ENCODE measurements at regions not wholly inside any gene's neighbourhood (a gene's known extent, or its start where the extent isn't known, plus 50 kb on each side); places are given as distances from the start of the nearest gene placed in this dataset.

DNA sequence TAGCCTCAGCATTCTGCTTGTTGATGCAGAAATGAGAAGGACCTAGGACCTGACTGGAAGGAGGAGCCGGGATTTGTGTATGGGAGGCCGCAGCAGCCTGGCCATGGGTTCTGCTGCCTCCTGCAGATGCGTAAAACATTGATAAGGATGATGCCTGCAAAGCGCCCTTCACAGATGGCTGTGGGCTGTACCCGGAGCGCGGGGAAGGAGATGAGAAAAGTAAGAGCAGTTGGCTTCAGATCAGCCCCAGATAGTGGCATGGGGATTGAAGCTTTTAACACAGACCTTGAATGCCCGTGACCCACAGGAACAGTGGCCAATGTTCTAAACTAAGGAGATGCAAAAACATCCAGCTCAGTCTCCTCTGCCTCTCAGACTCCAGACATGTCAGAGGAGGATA is 136.4 kb upstream of the KCNG1 start:
- DNase-seq (ENCODE audit: low read depth), result no peak

DNA sequence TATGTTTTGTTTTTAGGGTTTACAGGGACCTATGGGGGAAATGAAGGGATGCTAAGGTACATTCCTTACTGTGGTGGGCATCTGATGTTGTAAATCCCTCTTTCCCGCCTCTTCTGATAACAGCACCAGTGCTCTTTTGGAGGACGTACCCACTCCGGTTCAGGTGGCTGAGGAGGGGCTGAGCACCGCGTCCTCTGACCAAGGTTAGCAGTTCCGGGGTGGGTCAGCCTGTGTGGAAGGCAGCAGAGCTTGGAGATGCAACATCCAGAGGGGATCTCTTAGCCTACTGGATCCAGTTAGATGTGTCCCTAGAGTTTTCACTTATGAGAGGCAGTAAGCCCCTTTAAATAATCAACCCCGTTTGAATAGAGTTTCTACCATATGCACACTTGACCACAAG is 135.3 kb upstream of the KCNG1 start:
- no peak for DNase-seq (ENCODE audit: low read depth)

DNA sequence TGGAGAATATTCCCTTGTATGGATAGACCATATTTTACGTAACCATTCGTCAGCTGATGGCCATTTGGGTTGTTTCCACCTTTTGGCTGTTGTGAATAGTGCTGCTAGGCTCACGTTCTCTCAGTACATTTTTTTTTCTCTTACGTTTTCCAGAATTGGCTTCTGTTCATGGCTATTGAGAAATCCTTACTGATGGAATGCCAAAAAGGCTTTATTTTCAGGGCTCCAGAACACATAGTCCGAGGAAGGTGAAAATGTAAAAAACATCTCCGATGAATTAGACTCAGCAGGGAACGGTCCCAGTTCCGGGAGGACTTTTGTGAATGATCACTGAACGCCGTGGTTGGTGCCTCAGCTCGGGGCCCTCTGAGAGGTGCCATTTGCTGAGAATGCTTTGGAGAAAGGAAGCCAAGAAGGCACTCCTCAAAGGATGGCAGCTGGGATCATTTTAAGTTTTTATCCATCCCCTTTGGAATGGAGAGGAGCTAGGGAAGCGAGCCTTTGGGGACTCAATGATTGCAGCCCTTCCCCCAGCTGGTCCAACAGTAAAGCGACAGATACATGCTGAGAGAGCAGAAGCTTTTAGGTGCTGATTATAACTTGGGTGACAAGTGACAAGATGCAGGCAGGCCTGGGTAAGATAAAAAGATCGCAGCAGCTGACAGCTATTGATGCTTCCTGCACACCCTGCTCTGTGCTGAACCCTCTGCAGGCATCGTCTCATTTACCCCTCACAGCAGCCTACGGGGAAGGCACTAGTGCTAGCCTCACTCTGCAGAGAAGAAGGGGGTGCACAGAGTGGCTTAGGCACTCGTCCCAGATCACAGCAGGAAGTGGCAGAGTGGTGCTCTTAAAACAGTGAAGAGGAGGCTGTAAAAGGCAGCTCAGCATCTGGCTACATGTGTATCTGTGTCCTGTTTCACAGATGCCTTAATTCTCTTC is 133.4 kb upstream of the KCNG1 start:
- peak; percentile 20 for DNase-seq (ENCODE audit: low read depth)

DNA sequence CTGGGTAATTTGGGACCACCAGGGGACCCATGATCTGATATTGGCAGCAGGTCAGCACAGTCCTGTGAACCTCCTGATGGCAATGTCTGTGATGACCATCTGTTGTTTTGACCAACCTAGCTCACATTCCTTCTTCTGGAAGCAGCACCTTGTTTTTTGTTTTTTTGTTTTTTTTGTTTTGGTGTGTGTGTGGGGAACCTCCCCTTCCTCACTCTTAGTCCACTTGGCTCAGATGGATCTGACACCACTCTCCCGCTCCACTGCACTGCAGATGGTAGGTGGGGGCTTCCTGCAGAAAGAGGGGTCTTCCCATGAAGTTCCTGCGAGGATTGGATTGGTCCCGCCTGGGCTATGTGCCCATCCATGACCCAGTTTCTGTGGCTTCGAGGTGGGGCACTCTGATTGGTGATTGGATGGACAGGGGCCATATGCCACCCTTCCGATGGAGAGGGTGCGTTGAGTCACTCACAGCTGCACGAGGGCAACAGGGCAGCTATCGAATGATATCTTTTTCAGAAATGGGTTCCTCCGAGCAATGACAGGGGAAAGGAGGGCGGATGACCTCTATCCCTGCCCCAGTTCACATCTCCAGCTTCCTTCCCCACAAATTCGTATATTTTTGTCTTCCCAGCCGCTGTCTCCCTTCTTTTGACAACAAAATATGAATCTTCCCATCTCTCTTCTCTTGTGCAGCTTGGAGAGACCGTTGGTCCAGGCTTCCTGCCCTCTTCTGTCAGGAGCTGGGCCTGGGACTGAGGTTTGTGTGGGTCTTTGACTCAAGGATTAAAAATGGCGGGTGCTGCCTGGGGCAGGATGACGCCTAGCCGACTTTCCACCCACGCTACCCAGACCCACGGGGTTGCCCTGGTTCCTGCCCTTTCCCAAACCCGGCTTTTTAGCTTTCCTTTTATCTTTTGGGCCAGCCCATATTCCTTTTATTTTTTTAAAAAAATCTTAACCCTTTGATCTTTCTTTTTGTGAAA is 132.1 kb upstream of the KCNG1 start:
- no peak for DNase-seq (ENCODE audit: low read depth)

DNA sequence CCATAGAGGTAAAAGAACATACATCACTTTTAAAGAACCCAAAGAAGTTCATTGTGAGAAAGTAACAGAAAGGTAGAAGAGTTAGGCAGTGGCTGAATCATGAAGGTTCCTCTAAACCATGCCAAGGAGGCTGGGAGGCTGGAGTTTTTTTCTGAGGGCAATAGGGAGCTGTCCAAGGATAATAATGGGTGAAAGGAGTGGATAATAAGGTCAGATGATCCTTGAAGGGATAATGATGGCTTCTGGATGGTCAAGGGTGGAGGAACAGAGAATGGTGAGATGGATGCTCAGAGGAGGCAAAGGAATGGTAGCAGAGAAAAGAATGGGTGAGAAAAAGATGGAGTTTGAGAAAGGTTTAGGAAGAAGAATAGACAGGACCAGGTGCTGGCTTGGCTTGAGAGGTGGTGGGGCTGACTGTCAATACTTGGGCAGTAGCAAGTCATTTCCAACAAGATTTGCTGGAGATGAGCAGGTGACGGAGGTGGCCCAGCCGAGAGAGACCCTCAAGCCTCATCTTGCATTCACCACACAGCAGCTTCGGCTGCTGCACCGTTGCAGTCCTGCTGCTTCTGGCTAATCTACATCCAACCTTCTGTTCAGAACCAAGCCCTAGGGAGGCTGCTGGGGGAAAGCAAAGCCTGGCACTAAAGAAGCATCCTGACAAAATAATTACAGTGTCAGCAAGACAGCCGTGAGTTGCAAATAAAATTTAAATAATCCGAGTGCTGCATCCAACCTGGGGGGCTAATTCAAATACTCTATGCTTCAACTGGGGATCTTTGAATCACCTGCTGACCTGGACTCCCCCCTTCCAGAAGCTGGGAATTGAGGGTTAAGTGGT is 131.2 kb upstream of the KCNG1 start:
- DNase-seq (ENCODE audit: low read depth), result no peak

DNA sequence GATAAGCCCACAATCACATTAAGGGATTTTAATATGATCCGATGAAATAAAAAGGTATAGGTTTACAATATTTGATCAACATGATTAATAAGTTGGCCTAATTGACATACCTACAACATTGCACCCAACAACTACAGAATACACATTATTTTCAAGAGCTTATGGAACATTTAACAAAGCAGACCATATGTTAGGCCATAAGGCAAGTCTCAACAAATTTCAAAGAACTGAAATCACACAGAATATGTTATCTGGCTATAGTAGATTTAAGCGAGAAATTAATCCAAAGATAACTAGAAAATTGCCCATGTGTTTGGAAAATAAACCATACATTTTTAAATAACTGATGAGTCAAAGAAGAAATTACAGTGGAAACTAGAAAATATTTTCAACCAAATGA is 126.0 kb upstream of the KCNG1 start:
- DNase-seq (ENCODE audit: low read depth), result no peak

DNA sequence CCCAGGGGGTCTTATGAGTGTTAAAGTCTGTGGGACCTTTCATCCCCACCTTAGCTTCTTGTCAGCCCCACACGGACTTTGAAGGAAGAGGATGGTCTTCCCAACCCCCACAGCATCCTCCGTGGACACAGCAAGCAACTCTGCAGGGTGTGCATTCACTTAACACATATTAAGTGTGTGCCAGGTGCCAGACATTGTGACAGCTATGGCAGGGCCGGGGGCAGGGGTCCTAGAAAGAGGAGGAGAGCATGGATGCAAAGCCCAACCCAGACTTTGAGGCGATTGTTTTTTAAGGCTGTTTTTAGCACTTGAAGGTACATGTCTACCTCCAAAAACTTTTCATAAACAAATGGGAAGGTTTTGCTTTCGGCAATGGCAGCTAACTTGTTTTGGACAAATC is 121.6 kb upstream of the KCNG1 start:
- no peak for DNase-seq (ENCODE audit: low read depth)

DNA sequence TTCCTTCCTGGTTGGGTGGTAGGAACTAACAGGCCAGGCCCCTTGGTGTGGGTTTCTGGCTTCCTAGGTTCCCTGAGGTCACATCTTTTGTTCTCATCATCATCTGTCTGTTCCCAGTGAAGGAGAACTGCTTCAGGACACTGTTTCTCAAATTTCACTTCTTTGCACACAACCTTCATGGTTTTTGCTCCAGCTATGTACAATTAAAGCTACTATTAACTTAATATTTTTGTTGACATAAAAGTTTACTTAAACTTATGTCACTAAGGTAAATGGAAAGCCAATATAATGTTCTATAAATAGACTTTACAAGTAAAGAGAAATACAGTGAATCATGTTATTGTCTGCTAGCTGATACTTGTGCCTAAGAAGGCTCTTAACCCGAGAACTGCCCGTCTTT is 120.7 kb upstream of the KCNG1 start:
- DNase-seq (ENCODE audit: low read depth), result no peak

DNA sequence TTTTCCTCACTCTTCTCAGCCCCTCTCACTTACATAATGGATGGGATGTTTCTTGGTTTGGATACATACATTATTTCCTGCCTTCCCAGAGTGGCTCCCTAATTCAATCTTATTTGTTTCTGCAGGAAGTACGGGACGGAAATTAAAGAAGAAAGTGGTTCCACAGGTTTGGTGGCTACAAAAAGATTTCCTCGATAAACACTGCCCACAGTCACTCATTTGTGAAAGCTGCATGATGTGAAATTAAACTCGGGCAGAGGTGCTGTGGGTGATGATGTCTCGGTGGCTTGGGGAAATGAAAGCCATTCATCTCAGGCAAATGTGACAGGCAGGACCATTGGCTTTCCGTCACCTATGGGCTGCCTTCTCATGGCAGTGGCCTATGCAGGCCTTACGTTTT is 119.5 kb upstream of the KCNG1 start:
- no peak for DNase-seq (ENCODE audit: low read depth)

DNA sequence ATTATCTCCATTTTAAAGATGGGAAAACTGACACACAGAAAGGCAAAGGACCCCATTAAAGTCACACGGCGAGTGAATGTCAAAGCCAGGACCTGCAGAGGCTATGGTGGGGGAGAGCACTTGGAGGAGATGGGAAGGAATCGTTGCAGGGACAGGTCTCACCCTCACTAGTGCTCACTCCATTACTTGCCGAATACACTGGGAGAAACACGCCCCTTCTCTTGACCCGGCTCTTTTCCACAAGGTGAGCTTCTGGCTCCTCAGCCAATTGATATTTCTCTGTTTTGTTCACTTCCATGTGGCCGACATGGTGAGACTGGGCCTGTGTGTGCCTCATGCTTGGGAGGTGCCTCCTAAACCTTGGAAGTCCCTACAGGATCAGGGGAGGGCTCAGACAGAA is 117.8 kb upstream of the KCNG1 start:
- no peak for DNase-seq (ENCODE audit: low read depth)

DNA sequence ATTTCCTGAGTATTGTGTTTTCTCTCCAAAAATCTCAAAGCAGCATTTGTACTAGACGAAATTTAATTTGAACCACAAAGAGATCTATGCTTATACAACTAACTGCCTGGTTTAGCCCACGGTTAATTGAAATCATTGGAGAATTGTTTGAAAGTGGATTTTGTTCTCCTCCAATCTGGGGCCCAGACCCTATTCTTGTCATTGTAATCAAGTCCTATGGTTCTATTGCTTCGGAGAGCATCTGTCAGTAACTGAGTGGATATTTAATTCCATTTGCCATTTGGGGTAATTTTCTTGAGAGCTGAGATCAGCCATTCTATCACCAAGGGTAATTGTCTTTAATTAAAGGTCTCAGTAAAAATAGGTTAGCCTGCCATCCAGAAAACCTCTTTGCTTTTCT is 117.0 kb upstream of the KCNG1 start:
- no peak for DNase-seq (ENCODE audit: low read depth)

DNA sequence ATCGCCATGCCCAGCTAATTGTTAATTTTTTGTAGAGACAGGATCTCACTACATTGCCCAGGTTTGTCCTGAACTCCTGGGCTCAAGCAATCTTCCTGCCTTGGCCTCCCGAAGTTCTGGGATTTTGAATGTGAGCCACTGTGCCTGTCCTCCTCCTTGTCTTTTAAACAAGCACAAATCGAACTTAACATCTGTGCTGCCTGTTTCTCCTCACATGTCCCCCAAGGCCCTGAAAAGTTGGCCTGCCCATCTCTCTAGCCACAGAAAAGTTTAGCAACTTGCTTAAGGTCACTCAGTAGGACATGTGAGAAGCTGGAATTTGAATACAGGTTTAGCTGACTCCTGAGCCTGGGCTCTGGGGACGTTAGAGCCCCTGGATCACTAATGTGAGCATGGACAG is 115.7 kb upstream of the KCNG1 start:
- no peak for DNase-seq (ENCODE audit: low read depth)

DNA sequence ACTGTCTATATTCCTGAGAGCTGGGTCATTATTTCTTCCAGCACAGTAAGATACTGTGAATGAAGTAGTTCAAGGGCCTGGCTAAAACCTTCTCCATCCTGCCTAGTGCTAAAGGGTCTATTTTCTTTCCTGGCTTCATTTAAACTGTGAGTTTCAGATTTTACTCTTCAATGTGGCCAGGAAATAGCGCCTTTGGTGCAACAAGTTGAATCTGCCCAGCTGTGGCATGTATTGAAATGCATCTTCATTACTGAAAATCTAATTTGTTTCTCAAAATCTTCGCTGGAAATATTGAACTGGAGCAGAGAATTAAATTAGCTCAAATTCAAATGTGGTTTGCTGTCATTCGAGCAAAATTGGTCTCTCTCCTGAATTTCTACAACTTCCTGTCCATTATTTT is 114.6 kb upstream of the KCNG1 start:
- no peak for DNase-seq (ENCODE audit: low read depth)

DNA sequence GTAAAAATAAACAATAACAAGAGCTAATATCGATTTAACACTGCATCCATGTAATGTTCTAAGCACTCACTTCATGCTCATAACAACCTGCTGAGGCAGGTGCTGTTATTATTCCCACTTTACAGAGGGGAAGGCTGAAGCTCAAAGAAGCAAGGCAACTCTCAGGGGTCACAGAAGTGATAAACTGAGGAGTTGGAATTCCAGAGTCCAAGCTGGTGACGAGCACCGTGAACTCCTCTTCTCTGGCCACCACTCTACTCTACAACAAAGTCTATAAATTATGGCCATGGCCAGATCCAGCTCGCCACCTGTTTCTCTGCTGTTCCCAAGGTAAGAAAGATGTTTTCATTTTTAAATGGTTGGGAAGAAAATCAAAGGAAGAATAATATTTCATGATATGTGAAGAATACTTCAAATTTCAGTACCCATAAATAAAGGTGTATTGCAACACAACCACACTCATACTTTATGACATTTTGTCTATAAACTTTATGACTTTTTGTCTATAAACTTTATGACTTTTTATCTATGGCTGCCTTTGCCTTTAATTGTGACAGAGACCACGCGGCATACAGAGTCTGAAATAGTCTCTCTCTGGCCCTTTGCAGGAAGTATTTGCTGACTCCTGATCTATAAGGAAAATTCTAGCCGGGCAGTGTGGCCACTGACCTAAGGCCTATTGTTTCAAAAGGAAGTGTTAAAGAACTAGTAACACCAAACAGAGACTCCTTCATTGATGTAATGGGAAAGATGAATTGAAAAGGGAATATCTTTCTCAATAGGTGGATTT is 113.2 kb upstream of the KCNG1 start:
- DNase-seq (ENCODE audit: low read depth), result no peak

DNA sequence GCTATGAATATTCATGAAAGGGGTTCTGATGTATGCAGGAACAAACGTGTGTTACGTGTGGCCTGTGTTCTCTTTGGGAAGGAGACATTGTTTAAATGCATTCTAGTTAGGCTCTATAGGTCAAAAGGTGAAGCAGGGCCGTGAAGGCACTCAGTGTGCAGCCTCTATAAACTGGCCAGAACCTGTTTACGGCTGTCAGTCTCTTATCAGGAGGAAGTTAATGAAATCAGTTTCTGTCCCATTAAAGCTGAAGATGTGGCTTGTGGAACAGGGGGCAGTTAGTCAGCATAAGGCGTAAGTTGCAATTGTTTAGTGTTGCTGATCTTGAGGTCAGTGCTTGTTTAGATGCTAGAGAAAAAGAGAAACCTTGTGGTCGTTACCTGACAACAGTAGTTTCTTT is 111.5 kb upstream of the KCNG1 start:
- DNase-seq (ENCODE audit: low read depth), result no peak

DNA sequence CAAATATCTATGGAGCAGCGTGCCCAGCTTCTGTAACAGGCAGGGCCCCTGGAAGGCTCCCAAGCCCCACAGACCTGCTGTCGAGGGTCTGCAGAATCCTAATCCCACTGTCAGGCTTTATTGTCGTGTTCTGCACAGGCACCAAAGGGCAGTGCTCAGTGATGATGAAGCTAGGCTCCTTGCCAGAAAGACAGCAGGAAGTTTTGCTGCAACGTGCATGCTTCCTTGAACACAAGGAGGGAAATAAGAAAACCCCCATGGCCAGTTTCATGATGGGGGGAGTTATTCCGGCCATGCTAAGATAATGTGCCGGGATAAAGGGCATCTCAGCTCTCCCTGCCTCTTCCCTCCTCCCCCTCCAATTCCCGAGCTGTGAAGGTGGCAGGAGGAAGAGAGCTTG is 109.4 kb upstream of the KCNG1 start:
- peak; percentile 1 for DNase-seq (ENCODE audit: low read depth)

DNA sequence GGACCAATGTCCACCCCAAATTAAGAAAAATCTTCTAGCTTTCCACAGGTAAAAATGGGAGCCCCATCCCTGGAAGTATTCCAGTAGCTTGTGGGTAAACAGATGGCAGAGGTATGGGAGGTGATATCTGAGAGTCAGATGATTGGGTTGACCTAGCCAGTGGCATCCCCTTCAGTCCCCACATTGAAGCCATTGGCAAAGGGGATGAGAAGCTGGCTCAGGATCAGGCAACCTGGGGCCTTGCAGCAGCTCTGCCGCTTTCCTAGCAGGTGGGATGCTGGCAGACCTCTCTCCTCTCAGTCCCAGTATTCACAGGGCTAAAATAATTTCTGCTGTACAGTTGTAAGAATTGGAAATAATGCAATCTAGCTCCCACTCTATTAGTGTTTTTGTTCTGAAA is 108.9 kb upstream of the KCNG1 start:
- no peak for DNase-seq (ENCODE audit: low read depth)

DNA sequence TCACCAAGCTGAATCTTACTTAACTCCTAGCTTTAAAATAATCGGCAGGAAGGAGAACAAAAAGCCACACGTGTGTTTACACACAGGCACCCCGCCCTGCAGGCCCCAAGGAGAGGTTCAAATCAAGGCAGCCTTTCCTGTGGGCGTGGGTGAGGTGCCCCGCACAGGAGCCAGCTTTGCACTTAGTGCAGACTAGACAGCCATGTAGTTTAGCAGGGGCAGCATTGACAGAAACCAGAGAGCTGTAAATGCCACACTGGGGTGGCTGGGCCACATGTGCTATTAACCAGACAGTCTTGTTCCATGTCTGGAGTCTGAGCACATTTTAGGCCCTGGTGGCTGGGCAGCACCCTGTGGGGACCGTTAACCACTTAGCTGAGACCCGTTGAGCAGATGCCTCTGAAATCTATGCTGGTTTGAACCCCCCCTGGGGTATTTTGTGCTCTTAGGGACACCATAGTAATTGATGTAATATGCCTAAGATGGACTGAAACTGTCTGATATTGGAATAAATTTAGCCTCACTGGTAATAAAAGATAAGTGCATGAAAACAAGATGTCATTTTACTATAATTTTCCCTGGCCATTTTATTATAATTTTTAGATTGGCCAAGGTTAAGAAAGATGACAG is 106.4 kb upstream of the KCNG1 start:
- DNase-seq (ENCODE audit: low read depth), result no peak

DNA sequence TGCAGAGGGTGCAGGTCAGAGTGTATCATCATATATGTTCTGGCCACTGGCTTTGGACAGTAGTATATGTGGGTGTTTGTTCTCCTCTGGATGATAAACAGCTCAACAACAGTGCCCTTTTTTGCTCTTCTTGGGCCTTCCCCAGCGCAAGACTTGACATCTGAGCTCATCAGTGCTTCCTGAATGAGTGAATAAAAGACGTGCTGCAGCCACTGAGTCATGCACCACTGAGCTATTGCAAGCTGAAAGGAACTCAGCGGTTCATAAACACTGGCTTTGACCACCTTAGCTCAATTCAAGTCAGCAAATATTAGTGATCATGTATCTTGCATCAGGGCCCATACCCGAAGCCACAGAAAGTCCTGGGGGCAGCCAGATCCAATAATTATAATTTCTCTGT is 105.3 kb upstream of the KCNG1 start:
- no peak for DNase-seq (ENCODE audit: low read depth)

DNA sequence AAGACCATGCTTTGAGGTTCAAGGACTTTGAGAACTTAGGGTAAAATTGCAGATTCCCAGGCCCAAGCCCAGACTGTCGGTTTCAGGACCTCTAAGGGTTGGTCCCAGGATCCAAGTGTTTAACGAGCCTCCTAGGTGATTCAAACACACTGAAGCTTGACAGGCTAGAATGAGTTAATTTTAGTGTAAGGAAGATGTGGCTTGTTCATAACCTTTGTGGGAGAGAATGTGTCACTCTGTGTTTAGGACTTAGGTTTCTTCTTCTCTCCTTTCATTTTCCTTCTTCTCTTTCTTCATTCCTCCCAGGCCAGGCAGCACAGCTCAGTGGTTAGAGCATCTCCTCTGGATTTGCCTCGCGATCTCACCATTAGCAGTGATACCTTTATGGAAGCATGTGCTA is 104.8 kb upstream of the KCNG1 start:
- DNase-seq (ENCODE audit: low read depth), result no peak

DNA sequence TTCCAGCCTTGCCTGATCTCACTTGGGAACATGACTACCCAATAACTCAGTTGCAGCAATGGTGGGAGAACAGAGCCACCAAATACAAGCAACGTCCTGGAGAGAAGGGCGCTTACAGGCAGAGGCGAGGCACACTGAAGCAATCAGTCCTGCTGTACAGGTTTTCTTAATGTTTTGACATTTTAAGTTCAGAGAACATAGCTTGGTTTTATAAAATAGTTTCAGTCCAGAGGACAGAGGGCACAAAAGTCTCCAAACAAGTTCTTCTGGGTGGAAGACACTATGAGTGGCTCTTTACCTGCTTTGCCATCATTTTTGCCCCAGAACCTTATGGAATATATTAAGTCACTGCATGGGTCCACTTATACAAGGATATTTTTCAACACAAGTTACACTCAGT is 103.4 kb upstream of the KCNG1 start:
- no peak for DNase-seq (ENCODE audit: low read depth)
